GM23248 (cell line): ENCODE measurements at regions not wholly inside any gene's neighbourhood (a gene's known extent, or its start where the extent isn't known, plus 50 kb on each side); places are given as distances from the start of the nearest gene placed in this dataset.

Experiments
- EZH2 ChIP-seq: fragments of 200-600 bp; sonication (generic); IDR thresholded peaks from 2 replicates; pipeline ENCODE4 v1.6.1; 2018; ENCODE audit warnings: antibody characterized with exemption, mild to moderate bottlenecking; ENCODE audit not compliant: insufficient read depth, poor library complexity, severe bottlenecking
- EZH2phosphoT487 ChIP-seq: fragments of 200-600 bp; sonication (generic); IDR thresholded peaks from 2 replicates; pipeline ENCODE4 v1.6.1; 2018; ENCODE audit warnings: antibody characterized with exemption, moderate library complexity, mild to moderate bottlenecking, low read depth; ENCODE audit not compliant: insufficient read depth

GRCh38 chr18:47333926-47334635 is 82.6 kb upstream of the SKOR2 start:
- TF ChIP-seq EZH2phosphoT487, result no peak
- no peak for TF ChIP-seq EZH2
